ENCODE measurements at regions not wholly inside any gene's neighbourhood (a gene's known extent, or its start where the extent isn't known, plus 50 kb on each side); places are given as distances from the start of the nearest gene placed in this dataset.

DNA sequence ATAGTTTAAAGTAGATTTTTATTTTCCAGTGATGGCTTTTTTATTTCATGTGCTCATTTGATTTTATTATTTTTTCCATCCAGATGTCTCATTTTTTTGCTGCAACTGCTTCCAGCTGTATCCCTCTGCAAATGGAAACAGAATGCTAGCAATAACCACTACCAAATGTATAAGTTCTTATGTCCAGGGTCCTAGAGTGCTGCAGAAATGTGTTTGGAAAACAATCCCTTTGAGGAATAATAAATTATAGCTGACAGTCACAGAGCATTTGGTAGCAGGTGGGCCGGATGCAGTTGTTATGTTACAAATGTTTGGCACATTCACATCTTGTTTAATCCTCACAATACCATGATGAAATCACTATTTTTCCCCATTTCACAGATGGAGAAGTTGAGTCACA lies 300.7 kb upstream of the PDGFD start:
- TF ChIP-seq, protein P1, sequence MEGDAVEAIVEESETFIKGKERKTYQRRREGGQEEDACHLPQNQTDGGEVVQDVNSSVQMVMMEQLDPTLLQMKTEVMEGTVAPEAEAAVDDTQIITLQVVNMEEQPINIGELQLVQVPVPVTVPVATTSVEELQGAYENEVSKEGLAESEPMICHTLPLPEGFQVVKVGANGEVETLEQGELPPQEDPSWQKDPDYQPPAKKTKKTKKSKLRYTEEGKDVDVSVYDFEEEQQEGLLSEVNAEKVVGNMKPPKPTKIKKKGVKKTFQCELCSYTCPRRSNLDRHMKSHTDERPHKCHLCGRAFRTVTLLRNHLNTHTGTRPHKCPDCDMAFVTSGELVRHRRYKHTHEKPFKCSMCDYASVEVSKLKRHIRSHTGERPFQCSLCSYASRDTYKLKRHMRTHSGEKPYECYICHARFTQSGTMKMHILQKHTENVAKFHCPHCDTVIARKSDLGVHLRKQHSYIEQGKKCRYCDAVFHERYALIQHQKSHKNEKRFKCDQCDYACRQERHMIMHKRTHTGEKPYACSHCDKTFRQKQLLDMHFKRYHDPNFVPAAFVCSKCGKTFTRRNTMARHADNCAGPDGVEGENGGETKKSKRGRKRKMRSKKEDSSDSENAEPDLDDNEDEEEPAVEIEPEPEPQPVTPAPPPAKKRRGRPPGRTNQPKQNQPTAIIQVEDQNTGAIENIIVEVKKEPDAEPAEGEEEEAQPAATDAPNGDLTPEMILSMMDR (IDR thresholded peaks at IDR 0.05) = no peak
- TF ChIP-seq EP300 (IDR thresholded peaks at IDR 0.05) (no peak), POLR2A (IDR thresholded peaks at IDR 0.05) (no peak)

Data from stomach (tissue), 4 donors.